Stimulated activated naive CD8-positive, alpha-beta T cell treated with anti-CD3 and anti-CD28 coated beads, Interleukin-15, amount 100 ng/mL, for 72 hours (primary cell): ENCODE measurements at regions not wholly inside any gene's neighbourhood (a gene's known extent, or its start where the extent isn't known, plus 50 kb on each side); places are given as distances from the start of the nearest gene placed in this dataset.

Experiments
- ATAC-seq: fragments of 150-1000 bp; cut with Tn5 transposase; 2 replicates; pipeline ENCODE4 v1.10.0; 2021; ENCODE audit warnings: mild to moderate bottlenecking, moderate library complexity
- DNase-seq, 2 donors: peaks; one replicate each; pipeline ENCODE4 v3.0.0; 2021 to 2022
- H3K27ac Mint-ChIP-seq, 2 donors: one replicate each; pipeline ENCODE4 v1.8.0; 2022; ENCODE audit warnings: mild to moderate bottlenecking in 2 of 2, mixed read lengths in 2 of 2, moderate library complexity in 2 of 2
- H3K27me3 Mint-ChIP-seq: one replicate; pipeline ENCODE4 v1.8.0; 2022; ENCODE audit warnings: mixed read lengths
- H3K4me1 Mint-ChIP-seq: one replicate; pipeline ENCODE4 v1.8.0; 2022; ENCODE audit warnings: mild to moderate bottlenecking, mixed read lengths
- H3K4me3 Mint-ChIP-seq, 2 donors: one replicate each; pipeline ENCODE4 v1.8.0; 2022; ENCODE audit warnings: mild to moderate bottlenecking in 2 of 2, mixed read lengths in 2 of 2, moderate library complexity in 1 of 2
- H3K9me3 Mint-ChIP-seq, 2 donors: one replicate each; pipeline ENCODE4 v1.8.0; 2022; ENCODE audit warnings: mixed read lengths in 2 of 2

- Mint-ChIP-seq H3K4me3 (no peak overlapping the region), H3K27me3 (peaks cover 36% of the 10 kb centered on the region), H3K9me3 (no peaks in the 10 kb centered on the region), H3K27ac (no peak overlapping the region), H3K4me1 (peaks cover 7% of the 10 kb centered on the region)
- ATAC-seq, result no peak
- DNase-seq, result no peak
Observed at GRCh38 chr3:193775421-193776077, 182.5 kb downstream of the OPA1 start.

GRCh38 chr3:193776626-193777358 is 183.8 kb downstream of the OPA1 start:
- Mint-ChIP-seq H3K9me3 (no peaks in the 10 kb centered on the region), H3K4me3 (no peak overlapping the region), H3K27me3 (peaks cover 48% of the 10 kb centered on the region), H3K27ac (no peak overlapping the region), H3K4me1 (peaks cover 13% of the 10 kb centered on the region)
- DNase-seq (no peak), ATAC-seq (no peak)

GRCh38 chr3:193777524-193777923 is 184.5 kb downstream of the OPA1 start:
- Mint-ChIP-seq H3K4me3 (no peak overlapping the region), H3K27me3 (peaks cover 55% of the 10 kb centered on the region), H3K4me1 (peaks cover 13% of the 10 kb centered on the region), H3K27ac (no peak overlapping the region), H3K9me3 (no peaks in the 10 kb centered on the region)
- DNase-seq (no peak), ATAC-seq (no peak)

GRCh38 chr3:193778676-193779075 is 185.7 kb downstream of the OPA1 start:
- Mint-ChIP-seq H3K4me1 (peaks cover 13% of the 10 kb centered on the region), H3K27me3 (peaks cover 63% of the 10 kb centered on the region)
- ATAC-seq, result no peak

GRCh38 chr3:193779933-193780332 is 186.9 kb downstream of the OPA1 start:
- peaks cover 8% of the 10 kb centered on the region for H3K4me1 Mint-ChIP-seq
- ATAC-seq (no peak), DNase-seq (no peak)
- no peak overlapping the region for H3K4me3 Mint-ChIP-seq
- H3K9me3 Mint-ChIP-seq, result no peaks in the 10 kb centered on the region
- H3K27ac Mint-ChIP-seq, result no peak overlapping the region
- peaks cover 53% of the 10 kb centered on the region for H3K27me3 Mint-ChIP-seq

More at GRCh38 chr3:193778676-193779075, 185.7 kb downstream of the OPA1 start:
- Mint-ChIP-seq H3K27ac (no peak overlapping the region), H3K9me3 (no peaks in the 10 kb centered on the region), H3K4me3 (no peak overlapping the region)
- DNase-seq, result no peak

- H3K4me3 Mint-ChIP-seq, result no peak overlapping the region
- no peak for DNase-seq
- H3K27ac Mint-ChIP-seq, result no peak overlapping the region
- peaks cover 8% of the 10 kb centered on the region for H3K4me1 Mint-ChIP-seq
- H3K9me3 Mint-ChIP-seq, result no peaks in the 10 kb centered on the region
- ATAC-seq, result no peak
- H3K27me3 Mint-ChIP-seq, result peaks cover 54% of the 10 kb centered on the region
Observed at GRCh38 chr3:193780397-193780796, 187.4 kb downstream of the OPA1 start.

- DNase-seq (no peak), ATAC-seq (peak; percentile 40)
- H3K27me3 Mint-ChIP-seq, result peaks cover 60% of the 10 kb centered on the region
- H3K27ac Mint-ChIP-seq, result no peak overlapping the region
- H3K4me1 Mint-ChIP-seq, result peaks cover 8% of the 10 kb centered on the region
- H3K9me3 Mint-ChIP-seq, result no peaks in the 10 kb centered on the region
- H3K4me3 Mint-ChIP-seq, result no peak overlapping the region
Observed at GRCh38 chr3:193780810-193781478, 187.9 kb downstream of the OPA1 start.

GRCh38 chr3:193782276-193782647 is 189.3 kb downstream of the OPA1 start:
- Mint-ChIP-seq H3K4me3 (no peak overlapping the region), H3K4me1 (peaks cover 8% of the 10 kb centered on the region)

GRCh38 chr3:193782747-193783146 is 189.7 kb downstream of the OPA1 start:
- H3K4me3 Mint-ChIP-seq, result no peak overlapping the region
- DNase-seq (no peak), ATAC-seq (no peak)
- peaks cover 8% of the 10 kb centered on the region for H3K4me1 Mint-ChIP-seq
- H3K27ac Mint-ChIP-seq, result no peak overlapping the region
- peaks cover 78% of the 10 kb centered on the region for H3K27me3 Mint-ChIP-seq
- no peaks in the 10 kb centered on the region for H3K9me3 Mint-ChIP-seq

More at GRCh38 chr3:193782276-193782647, 189.3 kb downstream of the OPA1 start:
- H3K9me3 Mint-ChIP-seq, result no peaks in the 10 kb centered on the region
- DNase-seq (no peak), ATAC-seq (no peak)
- no peak overlapping the region for H3K27ac Mint-ChIP-seq
- peaks cover 73% of the 10 kb centered on the region for H3K27me3 Mint-ChIP-seq

GRCh38 chr3:193783166-193783896 is 190.3 kb downstream of the OPA1 start:
- Mint-ChIP-seq H3K4me3 (no peak overlapping the region), H3K27ac (no peak overlapping the region), H3K9me3 (no peaks in the 10 kb centered on the region), H3K4me1 (peaks cover 8% of the 10 kb centered on the region), H3K27me3 (peaks cover 83% of the 10 kb centered on the region)
- ATAC-seq (no peak), DNase-seq (no peak)

- Mint-ChIP-seq H3K27me3 (peaks cover 74% of the 10 kb centered on the region), H3K27ac (no peak overlapping the region), H3K9me3 (no peaks in the 10 kb centered on the region), H3K4me1 (peaks cover 8% of the 10 kb centered on the region), H3K4me3 (no peak overlapping the region)
- ATAC-seq (no peak), DNase-seq (no peak)
Observed at GRCh38 chr3:193784822-193785221, 191.8 kb downstream of the OPA1 start.

- Mint-ChIP-seq H3K4me3 (no peak overlapping the region), H3K27ac (no peak overlapping the region), H3K27me3 (peaks cover 65% of the 10 kb centered on the region), H3K9me3 (no peaks in the 10 kb centered on the region), H3K4me1 (no peaks in the 10 kb centered on the region)
- no peak for DNase-seq
- no peak for ATAC-seq
Observed at GRCh38 chr3:193787496-193787870, 194.5 kb downstream of the OPA1 start.

- peak; percentile 79 for ATAC-seq
- DNase-seq, result peak; percentile 17 to 34
- H3K9me3 Mint-ChIP-seq, result no peaks in the 10 kb centered on the region
- no peak overlapping the region for H3K4me3 Mint-ChIP-seq
- no peak overlapping the region for H3K27ac Mint-ChIP-seq
- peaks cover 65% of the 10 kb centered on the region for H3K27me3 Mint-ChIP-seq
- H3K4me1 Mint-ChIP-seq, result no peaks in the 10 kb centered on the region
Observed at GRCh38 chr3:193788189-193788991, 195.4 kb downstream of the OPA1 start.

GRCh38 chr3:193789455-193789854 is 196.4 kb downstream of the OPA1 start:
- no peaks in the 10 kb centered on the region for H3K4me1 Mint-ChIP-seq
- H3K9me3 Mint-ChIP-seq, result no peaks in the 10 kb centered on the region
- ATAC-seq, result no peak
- DNase-seq, result no peak
- H3K27me3 Mint-ChIP-seq, result peaks cover 73% of the 10 kb centered on the region
- H3K4me3 Mint-ChIP-seq, result no peak overlapping the region
- no peak overlapping the region for H3K27ac Mint-ChIP-seq
